ENCODE measurements at regions not wholly inside any gene's neighbourhood (a gene's known extent, or its start where the extent isn't known, plus 50 kb on each side); places are given as distances from the start of the nearest gene placed in this dataset.

GRCh38 chr3:7977245-7978086 is 524.2 kb upstream of the LMCD1 start:
- ATAC-seq (ENCODE audit: poor library complexity) (no peak), DNase-seq (no peak)
- Histone ChIP-seq H3K36me3 (ENCODE audit: insufficient read depth, low read length) (no peaks in the 10 kb centered on the region), H3K27me3 (ENCODE audit: control insufficient read depth in 1 of 2, insufficient read depth in 2 of 2, low read length in 2 of 2) (no peaks in the 10 kb centered on the region), H3K9me3 (ENCODE audit: control insufficient read depth in 1 of 2, insufficient read depth in 1 of 2, low read length in 2 of 2) (no peaks in the 10 kb centered on the region), H3K27ac (ENCODE audit: low read depth in 1 of 2, low read length in 2 of 2) (no peak overlapping the region), H3K4me3 (ENCODE audit: low read length) (no peak overlapping the region), H3K4me1 (ENCODE audit: insufficient read depth, low read length) (no peaks in the 10 kb centered on the region)
- CTCF ChIA-PET, result no interaction called here
- intact Hi-C loops (cut with DNase I, micrococcal nuclease), result no loop called here
- POLR2A ChIA-PET, result no interaction called here
- H3K36me3 Mint-ChIP-seq (ENCODE audit: low read depth), result no peaks in the 10 kb centered on the region
- H3K4me1 Mint-ChIP-seq (ENCODE audit: low read depth), result no peaks in the 10 kb centered on the region
- H3K27me3 Mint-ChIP-seq, result no peaks in the 10 kb centered on the region
- TF ChIP-seq, protein P1, sequence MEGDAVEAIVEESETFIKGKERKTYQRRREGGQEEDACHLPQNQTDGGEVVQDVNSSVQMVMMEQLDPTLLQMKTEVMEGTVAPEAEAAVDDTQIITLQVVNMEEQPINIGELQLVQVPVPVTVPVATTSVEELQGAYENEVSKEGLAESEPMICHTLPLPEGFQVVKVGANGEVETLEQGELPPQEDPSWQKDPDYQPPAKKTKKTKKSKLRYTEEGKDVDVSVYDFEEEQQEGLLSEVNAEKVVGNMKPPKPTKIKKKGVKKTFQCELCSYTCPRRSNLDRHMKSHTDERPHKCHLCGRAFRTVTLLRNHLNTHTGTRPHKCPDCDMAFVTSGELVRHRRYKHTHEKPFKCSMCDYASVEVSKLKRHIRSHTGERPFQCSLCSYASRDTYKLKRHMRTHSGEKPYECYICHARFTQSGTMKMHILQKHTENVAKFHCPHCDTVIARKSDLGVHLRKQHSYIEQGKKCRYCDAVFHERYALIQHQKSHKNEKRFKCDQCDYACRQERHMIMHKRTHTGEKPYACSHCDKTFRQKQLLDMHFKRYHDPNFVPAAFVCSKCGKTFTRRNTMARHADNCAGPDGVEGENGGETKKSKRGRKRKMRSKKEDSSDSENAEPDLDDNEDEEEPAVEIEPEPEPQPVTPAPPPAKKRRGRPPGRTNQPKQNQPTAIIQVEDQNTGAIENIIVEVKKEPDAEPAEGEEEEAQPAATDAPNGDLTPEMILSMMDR (IDR thresholded peaks at IDR 0.05), result no peak
- no peaks in the 10 kb centered on the region for H3K9me3 Mint-ChIP-seq
- H3K4me3 Mint-ChIP-seq, result no peak overlapping the region
- no peak overlapping the region for H3K27ac Mint-ChIP-seq

- no peak overlapping the region for H3K27ac Mint-ChIP-seq
- H3K36me3 Mint-ChIP-seq (ENCODE audit: low read depth), result no peaks in the 10 kb centered on the region
- no peaks in the 10 kb centered on the region for H3K4me1 Mint-ChIP-seq (ENCODE audit: low read depth)
- Histone ChIP-seq H3K9me3 (ENCODE audit: control insufficient read depth in 1 of 2, insufficient read depth in 1 of 2, low read length in 2 of 2) (no peaks in the 10 kb centered on the region), H3K27ac (ENCODE audit: low read depth in 1 of 2, low read length in 2 of 2) (no peak overlapping the region), H3K36me3 (ENCODE audit: insufficient read depth, low read length) (no peaks in the 10 kb centered on the region), H3K27me3 (ENCODE audit: control insufficient read depth in 1 of 2, insufficient read depth in 2 of 2, low read length in 2 of 2) (no peaks in the 10 kb centered on the region), H3K4me3 (ENCODE audit: low read length) (no peak overlapping the region), H3K4me1 (ENCODE audit: insufficient read depth, low read length) (no peaks in the 10 kb centered on the region)
- DNase-seq (no peak), ATAC-seq (ENCODE audit: poor library complexity) (no peak)
- intact Hi-C loops (cut with DNase I, micrococcal nuclease), result no loop called here
- no peaks in the 10 kb centered on the region for H3K27me3 Mint-ChIP-seq
- no peaks in the 10 kb centered on the region for H3K9me3 Mint-ChIP-seq
- H3K4me3 Mint-ChIP-seq, result no peak overlapping the region
- TF ChIP-seq, protein P1 (IDR thresholded peaks at IDR 0.05), result no peak
- POLR2A ChIA-PET, result no interaction called here
- CTCF ChIA-PET, result no interaction called here
Observed at GRCh38 chr3:7978087-7978422, 523.6 kb upstream of the LMCD1 start.

DNA sequence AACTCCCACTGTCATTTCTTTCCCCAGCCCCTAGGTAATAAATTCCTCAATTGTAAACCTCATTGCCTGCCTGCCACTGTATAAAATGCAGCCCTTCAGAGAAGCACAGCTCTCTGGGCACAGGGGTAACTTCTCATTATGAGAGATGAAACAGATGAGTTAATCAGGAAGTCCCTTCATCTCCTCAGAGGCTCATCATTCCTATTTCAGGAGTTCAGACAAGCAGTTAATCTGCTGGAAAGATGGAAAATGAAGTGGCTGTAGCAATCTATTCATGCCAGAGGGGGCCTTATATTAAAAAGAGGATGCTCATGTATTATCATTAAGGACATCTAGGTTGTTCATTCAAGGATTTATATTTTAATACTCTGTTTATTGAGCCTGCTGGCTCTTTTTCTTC is 519.5 kb upstream of the LMCD1 start:
- Mint-ChIP-seq H3K4me1 (ENCODE audit: low read depth) (no peaks in the 10 kb centered on the region), H3K4me3 (no peak overlapping the region), H3K27ac (no peak overlapping the region), H3K27me3 (no peaks in the 10 kb centered on the region), H3K9me3 (no peaks in the 10 kb centered on the region), H3K36me3 (ENCODE audit: low read depth) (no peaks in the 10 kb centered on the region)
- no peaks in the 10 kb centered on the region for H3K27me3 ChIP-seq (ENCODE audit: control insufficient read depth in 1 of 2, insufficient read depth in 2 of 2, low read length in 2 of 2)
- intact Hi-C loops (cut with DNase I, micrococcal nuclease), result no loop called here
- CTCF ChIA-PET, result no interaction called here
- no peaks in the 10 kb centered on the region for H3K4me1 ChIP-seq (ENCODE audit: insufficient read depth, low read length)
- H3K9me3 ChIP-seq (ENCODE audit: control insufficient read depth in 1 of 2, insufficient read depth in 1 of 2, low read length in 2 of 2), result no peaks in the 10 kb centered on the region
- TF ChIP-seq, protein P1 (IDR thresholded peaks at IDR 0.05), result no peak
- H3K36me3 ChIP-seq (ENCODE audit: insufficient read depth, low read length), result no peaks in the 10 kb centered on the region
- ATAC-seq (ENCODE audit: poor library complexity) (no peak), DNase-seq (no peak)
- POLR2A ChIA-PET, result no interaction called here
- H3K27ac ChIP-seq (ENCODE audit: low read depth in 1 of 2, low read length in 2 of 2), result no peak overlapping the region
- no peak overlapping the region for H3K4me3 ChIP-seq (ENCODE audit: low read length)

All from CD4-positive, alpha-beta T cell (primary cell).